WTC11 (cell line): ENCODE measurements at regions not wholly inside any gene's neighbourhood (a gene's known extent, or its start where the extent isn't known, plus 50 kb on each side); places are given as distances from the start of the nearest gene placed in this dataset.

Experiments used
- ATAC-seq: fragments of 200-7000 bp; cut with Tn5 transposase; 2 replicates; pipeline ENCODE4 v1.10.0; 2021; ENCODE audit warnings: mild to moderate bottlenecking, moderate library complexity
- CTCF ChIA-PET: fragments of 300-600 bp; sonication (Branson Sonifier 250); formaldehyde crosslinking; loops from one replicate; lab custom pipeline; 2021; ENCODE audit warnings: antibody characterized with exemption; lab: Charles Lee
- POLR2A ChIA-PET: fragments of 350-600 bp; sonication (Branson Sonifier 250); formaldehyde crosslinking; loops from one replicate; lab custom pipeline; 2021; ENCODE audit warnings: antibody characterized with exemption; lab: Charles Lee
- DNase-seq: peaks from one replicate; pipeline ENCODE4 v3.0.0; 2021; ENCODE audit warnings: low spot score
- H3K27ac Mint-ChIP-seq: 2 replicates; pipeline ENCODE4 v1.8.0; 2021; ENCODE audit warnings: mixed read lengths
- H3K27me3 Mint-ChIP-seq: 2 replicates; pipeline ENCODE4 v1.8.0; 2021; ENCODE audit warnings: low read depth, mild to moderate bottlenecking, moderate library complexity, mixed read lengths
- H3K36me3 Mint-ChIP-seq: 2 replicates; pipeline ENCODE4 v1.8.0; 2021; ENCODE audit warnings: mixed read lengths
- H3K4me1 Mint-ChIP-seq: 2 replicates; pipeline ENCODE4 v1.8.0; 2022; ENCODE audit warnings: mixed read lengths
- H3K4me3 Mint-ChIP-seq: 2 replicates; pipeline ENCODE4 v1.8.0; 2021; ENCODE audit warnings: mild to moderate bottlenecking, moderate library complexity, mixed read lengths
- H3K9me3 Mint-ChIP-seq: 2 replicates; pipeline ENCODE4 v1.8.0; 2021; ENCODE audit warnings: mixed read lengths
- ATF3 ChIP-seq: sonication (generic); formaldehyde crosslinking; conservative IDR thresholded peaks from 2 replicates; pipeline ENCODE4 v1.8.1; 2022; ENCODE audit warnings: mild to moderate bottlenecking, missing genetic modification reagents
- CREM ChIP-seq: sonication (generic); formaldehyde crosslinking; IDR thresholded peaks from 2 replicates; pipeline ENCODE4 v1.8.1; 2022; ENCODE audit warnings: mild to moderate bottlenecking, missing genetic modification reagents, moderate library complexity
- ELF4 ChIP-seq: sonication (generic); formaldehyde crosslinking; IDR thresholded peaks from 2 replicates; pipeline ENCODE4 v1.8.1; 2022; ENCODE audit warnings: low read depth, mild to moderate bottlenecking, moderate library complexity, missing genetic modification reagents
- ETV6 ChIP-seq: sonication (generic); formaldehyde crosslinking; IDR thresholded peaks from 2 replicates; pipeline ENCODE4 v1.8.1; 2022; ENCODE audit warnings: mild to moderate bottlenecking, missing genetic modification reagents
- GRHL2 ChIP-seq: fragments of 250-450 bp; sonication (Bioruptor Pico); IDR thresholded peaks from 2 replicates; pipeline ENCODE4 v1.8.0; 2022; ENCODE audit warnings: mild to moderate bottlenecking, moderate library complexity; ENCODE audit not compliant: insufficient replicate concordance, severe bottlenecking
- GTF2I ChIP-seq: fragments of 250-450 bp; sonication (Bioruptor Pico); conservative IDR thresholded peaks from 2 replicates; pipeline ENCODE4 v1.4.0; 2021; ENCODE audit warnings: mild to moderate bottlenecking
- IRF2 ChIP-seq: sonication (generic); formaldehyde crosslinking; IDR thresholded peaks from 2 replicates; pipeline ENCODE4 v1.8.0; 2022; ENCODE audit warnings: low read depth, missing genetic modification reagents, borderline replicate concordance
- JAZF1 ChIP-seq: fragments of 250-450 bp; sonication (Bioruptor Pico); IDR thresholded peaks from 2 replicates; pipeline ENCODE4 v1.9.0; 2021; ENCODE audit warnings: moderate library complexity, mild to moderate bottlenecking, inconsistent platforms
- JUN ChIP-seq: sonication (generic); formaldehyde crosslinking; IDR thresholded peaks from 2 replicates; pipeline ENCODE4 v1.8.0; 2023; ENCODE audit warnings: mild to moderate bottlenecking, missing genetic modification reagents
- NFATC4 ChIP-seq: fragments of 250-450 bp; sonication (Bioruptor Pico); IDR thresholded peaks from 2 replicates; pipeline ENCODE4 v1.9.0; 2021; ENCODE audit warnings: mild to moderate bottlenecking
- PRRX2 ChIP-seq: fragments of 250-450 bp; sonication (Bioruptor Pico); IDR thresholded peaks from 2 replicates; pipeline ENCODE4 v1.8.0; 2021; ENCODE audit warnings: mild to moderate bottlenecking
- RORB ChIP-seq: fragments of 250-450 bp; sonication (Bioruptor Pico); IDR thresholded peaks from 2 replicates; pipeline ENCODE4 v1.9.0; 2021; ENCODE audit warnings: mild to moderate bottlenecking
- ZNF396 ChIP-seq: fragments of 250-450 bp; sonication (Bioruptor Pico); IDR thresholded peaks from 2 replicates; pipeline ENCODE4 v1.8.0; 2021; ENCODE audit warnings: mild to moderate bottlenecking, moderate library complexity, borderline replicate concordance
- ZNF512 ChIP-seq: sonication (generic); formaldehyde crosslinking; IDR thresholded peaks from 2 replicates; pipeline ENCODE4 v1.8.1; 2022; ENCODE audit warnings: missing genetic modification reagents, borderline replicate concordance
- TF ChIP-seq, protein P1 (sequence below): sonication (generic); formaldehyde crosslinking; IDR thresholded peaks from 2 replicates; pipeline ENCODE4 v1.8.1; 2022; ENCODE audit warnings: low read depth, mild to moderate bottlenecking, moderate library complexity, missing genetic modification reagents, borderline replicate concordance
- TF ChIP-seq, protein P2 (sequence below): sonication (generic); formaldehyde crosslinking; IDR thresholded peaks from 2 replicates; pipeline ENCODE4 v1.8.1; 2022; ENCODE audit warnings: low read depth, missing genetic modification reagents, borderline replicate concordance
- TF ChIP-seq, protein P3 (sequence below): fragments of 250-450 bp; sonication (Bioruptor Pico); IDR thresholded peaks from 2 replicates; pipeline ENCODE4 v1.9.0; 2021; ENCODE audit warnings: mild to moderate bottlenecking, borderline replicate concordance
- TF ChIP-seq, protein P4 (sequence below): sonication (generic); formaldehyde crosslinking; IDR thresholded peaks from 2 replicates; pipeline ENCODE4 v1.8.1; 2023; ENCODE audit warnings: mild to moderate bottlenecking, missing genetic modification reagents

- no peak for ATAC-seq
- no peaks in the 10 kb centered on the region; the same call in 1 of the 2 replicates for H3K27me3 Mint-ChIP-seq
- DNase-seq: no peak
- H3K9me3 Mint-ChIP-seq: no peaks in the 10 kb centered on the region
- ChIA-PET POLR2A (no interaction called here), CTCF (no interaction called here)
- TF ChIP-seq, protein P1, sequence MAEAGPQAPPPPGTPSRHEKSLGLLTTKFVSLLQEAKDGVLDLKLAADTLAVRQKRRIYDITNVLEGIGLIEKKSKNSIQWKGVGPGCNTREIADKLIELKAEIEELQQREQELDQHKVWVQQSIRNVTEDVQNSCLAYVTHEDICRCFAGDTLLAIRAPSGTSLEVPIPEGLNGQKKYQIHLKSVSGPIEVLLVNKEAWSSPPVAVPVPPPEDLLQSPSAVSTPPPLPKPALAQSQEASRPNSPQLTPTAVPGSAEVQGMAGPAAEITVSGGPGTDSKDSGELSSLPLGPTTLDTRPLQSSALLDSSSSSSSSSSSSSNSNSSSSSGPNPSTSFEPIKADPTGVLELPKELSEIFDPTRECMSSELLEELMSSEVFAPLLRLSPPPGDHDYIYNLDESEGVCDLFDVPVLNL: no peak
- TF ChIP-seq, protein P2, sequence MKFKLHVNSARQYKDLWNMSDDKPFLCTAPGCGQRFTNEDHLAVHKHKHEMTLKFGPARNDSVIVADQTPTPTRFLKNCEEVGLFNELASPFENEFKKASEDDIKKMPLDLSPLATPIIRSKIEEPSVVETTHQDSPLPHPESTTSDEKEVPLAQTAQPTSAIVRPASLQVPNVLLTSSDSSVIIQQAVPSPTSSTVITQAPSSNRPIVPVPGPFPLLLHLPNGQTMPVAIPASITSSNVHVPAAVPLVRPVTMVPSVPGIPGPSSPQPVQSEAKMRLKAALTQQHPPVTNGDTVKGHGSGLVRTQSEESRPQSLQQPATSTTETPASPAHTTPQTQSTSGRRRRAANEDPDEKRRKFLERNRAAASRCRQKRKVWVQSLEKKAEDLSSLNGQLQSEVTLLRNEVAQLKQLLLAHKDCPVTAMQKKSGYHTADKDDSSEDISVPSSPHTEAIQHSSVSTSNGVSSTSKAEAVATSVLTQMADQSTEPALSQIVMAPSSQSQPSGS (CRISPR knock-in tag): no peak
- TF ChIP-seq, protein P3, sequence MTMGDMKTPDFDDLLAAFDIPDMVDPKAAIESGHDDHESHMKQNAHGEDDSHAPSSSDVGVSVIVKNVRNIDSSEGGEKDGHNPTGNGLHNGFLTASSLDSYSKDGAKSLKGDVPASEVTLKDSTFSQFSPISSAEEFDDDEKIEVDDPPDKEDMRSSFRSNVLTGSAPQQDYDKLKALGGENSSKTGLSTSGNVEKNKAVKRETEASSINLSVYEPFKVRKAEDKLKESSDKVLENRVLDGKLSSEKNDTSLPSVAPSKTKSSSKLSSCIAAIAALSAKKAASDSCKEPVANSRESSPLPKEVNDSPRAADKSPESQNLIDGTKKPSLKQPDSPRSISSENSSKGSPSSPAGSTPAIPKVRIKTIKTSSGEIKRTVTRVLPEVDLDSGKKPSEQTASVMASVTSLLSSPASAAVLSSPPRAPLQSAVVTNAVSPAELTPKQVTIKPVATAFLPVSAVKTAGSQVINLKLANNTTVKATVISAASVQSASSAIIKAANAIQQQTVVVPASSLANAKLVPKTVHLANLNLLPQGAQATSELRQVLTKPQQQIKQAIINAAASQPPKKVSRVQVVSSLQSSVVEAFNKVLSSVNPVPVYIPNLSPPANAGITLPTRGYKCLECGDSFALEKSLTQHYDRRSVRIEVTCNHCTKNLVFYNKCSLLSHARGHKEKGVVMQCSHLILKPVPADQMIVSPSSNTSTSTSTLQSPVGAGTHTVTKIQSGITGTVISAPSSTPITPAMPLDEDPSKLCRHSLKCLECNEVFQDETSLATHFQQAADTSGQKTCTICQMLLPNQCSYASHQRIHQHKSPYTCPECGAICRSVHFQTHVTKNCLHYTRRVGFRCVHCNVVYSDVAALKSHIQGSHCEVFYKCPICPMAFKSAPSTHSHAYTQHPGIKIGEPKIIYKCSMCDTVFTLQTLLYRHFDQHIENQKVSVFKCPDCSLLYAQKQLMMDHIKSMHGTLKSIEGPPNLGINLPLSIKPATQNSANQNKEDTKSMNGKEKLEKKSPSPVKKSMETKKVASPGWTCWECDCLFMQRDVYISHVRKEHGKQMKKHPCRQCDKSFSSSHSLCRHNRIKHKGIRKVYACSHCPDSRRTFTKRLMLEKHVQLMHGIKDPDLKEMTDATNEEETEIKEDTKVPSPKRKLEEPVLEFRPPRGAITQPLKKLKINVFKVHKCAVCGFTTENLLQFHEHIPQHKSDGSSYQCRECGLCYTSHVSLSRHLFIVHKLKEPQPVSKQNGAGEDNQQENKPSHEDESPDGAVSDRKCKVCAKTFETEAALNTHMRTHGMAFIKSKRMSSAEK (CRISPR knock-in tag): no peak
- TF ChIP-seq CREM (no peak), NFATC4 (CRISPR knock-in tag) (no peak), RORB (CRISPR knock-in tag) (no peak), GTF2I (CRISPR knock-in tag) (no peak), ZNF512 (CRISPR knock-in tag) (no peak), PRRX2 (CRISPR knock-in tag) (no peak), ELF4 (CRISPR knock-in tag) (no peak), ZNF396 (CRISPR knock-in tag) (no peak), JAZF1 (no peak), ATF3 (no peak), GRHL2 (CRISPR knock-in tag) (no peak)
- TF ChIP-seq, protein P4, sequence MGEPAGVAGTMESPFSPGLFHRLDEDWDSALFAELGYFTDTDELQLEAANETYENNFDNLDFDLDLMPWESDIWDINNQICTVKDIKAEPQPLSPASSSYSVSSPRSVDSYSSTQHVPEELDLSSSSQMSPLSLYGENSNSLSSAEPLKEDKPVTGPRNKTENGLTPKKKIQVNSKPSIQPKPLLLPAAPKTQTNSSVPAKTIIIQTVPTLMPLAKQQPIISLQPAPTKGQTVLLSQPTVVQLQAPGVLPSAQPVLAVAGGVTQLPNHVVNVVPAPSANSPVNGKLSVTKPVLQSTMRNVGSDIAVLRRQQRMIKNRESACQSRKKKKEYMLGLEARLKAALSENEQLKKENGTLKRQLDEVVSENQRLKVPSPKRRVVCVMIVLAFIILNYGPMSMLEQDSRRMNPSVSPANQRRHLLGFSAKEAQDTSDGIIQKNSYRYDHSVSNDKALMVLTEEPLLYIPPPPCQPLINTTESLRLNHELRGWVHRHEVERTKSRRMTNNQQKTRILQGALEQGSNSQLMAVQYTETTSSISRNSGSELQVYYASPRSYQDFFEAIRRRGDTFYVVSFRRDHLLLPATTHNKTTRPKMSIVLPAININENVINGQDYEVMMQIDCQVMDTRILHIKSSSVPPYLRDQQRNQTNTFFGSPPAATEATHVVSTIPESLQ (CRISPR knock-in tag): no peak
- TF ChIP-seq, all 79 proteins: peak for 0
- Mint-ChIP-seq H3K36me3 (no peaks in the 10 kb centered on the region), H3K27ac (no peak overlapping the region), H3K4me1 (peaks cover 8% of the 10 kb centered on the region), H3K4me3 (no peak overlapping the region)
Observed at GRCh38 chrX:87078231-87078630, 439.4 kb upstream of the KLHL4 start.

- H3K27ac Mint-ChIP-seq: no peak overlapping the region
- ATAC-seq: no peak
- H3K9me3 Mint-ChIP-seq: peaks cover 12% of the 10 kb centered on the region
- H3K4me1 Mint-ChIP-seq: no peaks in the 10 kb centered on the region
- ChIA-PET POLR2A (no interaction called here), CTCF (no interaction called here)
- no peaks in the 10 kb centered on the region for H3K36me3 Mint-ChIP-seq
- H3K27me3 Mint-ChIP-seq: no peaks in the 10 kb centered on the region
- H3K4me3 Mint-ChIP-seq: no peak overlapping the region
- TF ChIP-seq ELF4 (CRISPR knock-in tag) (no peak), ZNF396 (CRISPR knock-in tag) (no peak), ETV6 (no peak), JUN (no peak), IRF2 (CRISPR knock-in tag) (no peak), GTF2I (CRISPR knock-in tag) (no peak)
- TF ChIP-seq, protein P3 (CRISPR knock-in tag): no peak
- TF ChIP-seq, protein P2 (CRISPR knock-in tag): no peak
- no peak for DNase-seq
Observed at GRCh38 chrX:87098477-87098876, 419.1 kb upstream of the KLHL4 start.
